DND-41 (cell line): ENCODE measurements at regions not wholly inside any gene's neighbourhood (a gene's known extent, or its start where the extent isn't known, plus 50 kb on each side); places are given as distances from the start of the nearest gene placed in this dataset.

Source experiments
- CTCF ChIP-seq: IDR thresholded peaks from 2 replicates; pipeline ENCODE4 v1.5.1; 2012; ENCODE audit warnings: borderline replicate concordance, low read length, moderate library complexity, mild to moderate bottlenecking; ENCODE audit not compliant: poor library complexity, severe bottlenecking; ENCODE audit errors: extremely low read depth
- EZH2 ChIP-seq: IDR thresholded peaks from 3 replicates; pipeline ENCODE4 v1.6.1; 2012; ENCODE audit warnings: borderline replicate concordance, low read depth, mild to moderate bottlenecking, moderate library complexity, low read length, inconsistent platforms; ENCODE audit not compliant: severe bottlenecking

GRCh38 chr4:188346171-188346809 is 207.0 kb downstream of the TRIML1 start:
- TF ChIP-seq CTCF: no peak
- no peak for TF ChIP-seq EZH2
